Islet of Langerhans (tissue), 1 donor: ENCODE measurements at regions not wholly inside any gene's neighbourhood (a gene's known extent, or its start where the extent isn't known, plus 50 kb on each side); places are given as distances from the start of the nearest gene placed in this dataset.

ENCODE experiments used
- FAIRE-seq: peaks from one replicate; lab custom pipeline; 2011; peaks lifted over from hg19 to GRCh38; lab: Jason Lieb, UNC

GRCh38 chr6:145028144-145028818, 707.0 kb downstream of the EPM2A start:
- FAIRE-seq: peak; percentile 90

DNA sequence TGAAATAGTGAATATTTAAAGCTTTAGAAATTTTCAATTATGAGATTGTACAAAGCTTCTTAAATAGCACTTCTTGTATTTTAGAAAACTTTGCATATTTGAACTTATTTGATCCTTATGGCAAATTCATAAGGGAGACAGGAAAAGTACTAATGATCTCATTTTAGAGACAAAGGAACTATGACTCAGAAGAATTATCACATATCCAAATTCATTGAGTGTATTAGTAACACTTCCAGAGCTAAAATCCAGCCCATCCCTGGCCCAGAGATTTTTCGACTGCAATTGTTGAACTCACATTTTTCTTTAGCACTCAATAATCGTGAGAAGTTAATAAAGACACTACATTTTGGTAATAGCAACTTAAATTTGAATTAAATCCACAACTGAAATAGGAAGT, 704.3 kb downstream of the EPM2A start:
- no peak for FAIRE-seq

DNA sequence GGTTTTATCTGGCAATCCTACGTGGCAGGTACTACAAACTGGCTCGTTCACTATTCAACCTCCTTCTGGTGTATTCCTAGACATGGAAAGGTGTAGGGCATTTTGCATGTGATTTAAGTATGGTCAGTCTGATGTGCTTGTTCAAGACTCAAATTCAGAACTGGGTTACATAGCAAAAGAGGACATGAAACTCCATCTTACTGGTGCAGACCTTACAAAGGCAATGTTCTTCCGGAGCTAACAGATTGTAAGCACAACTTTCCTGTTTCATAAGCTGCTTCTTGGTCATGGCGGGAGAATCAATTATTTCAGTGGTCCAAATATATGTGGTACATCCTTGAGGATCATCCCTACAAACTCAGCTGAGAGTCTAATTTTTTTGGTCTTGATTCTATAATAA, 703.4 kb downstream of the EPM2A start:
- FAIRE-seq: no peak

GRCh38 chr6:145032562-145033145, 702.7 kb downstream of the EPM2A start:
- FAIRE-seq: no peak

GRCh38 chr6:145034664-145035063, 700.7 kb downstream of the EPM2A start:
- FAIRE-seq: no peak

- no peak for FAIRE-seq
Observed at GRCh38 chr6:145036236-145036635, 699.1 kb downstream of the EPM2A start.

DNA sequence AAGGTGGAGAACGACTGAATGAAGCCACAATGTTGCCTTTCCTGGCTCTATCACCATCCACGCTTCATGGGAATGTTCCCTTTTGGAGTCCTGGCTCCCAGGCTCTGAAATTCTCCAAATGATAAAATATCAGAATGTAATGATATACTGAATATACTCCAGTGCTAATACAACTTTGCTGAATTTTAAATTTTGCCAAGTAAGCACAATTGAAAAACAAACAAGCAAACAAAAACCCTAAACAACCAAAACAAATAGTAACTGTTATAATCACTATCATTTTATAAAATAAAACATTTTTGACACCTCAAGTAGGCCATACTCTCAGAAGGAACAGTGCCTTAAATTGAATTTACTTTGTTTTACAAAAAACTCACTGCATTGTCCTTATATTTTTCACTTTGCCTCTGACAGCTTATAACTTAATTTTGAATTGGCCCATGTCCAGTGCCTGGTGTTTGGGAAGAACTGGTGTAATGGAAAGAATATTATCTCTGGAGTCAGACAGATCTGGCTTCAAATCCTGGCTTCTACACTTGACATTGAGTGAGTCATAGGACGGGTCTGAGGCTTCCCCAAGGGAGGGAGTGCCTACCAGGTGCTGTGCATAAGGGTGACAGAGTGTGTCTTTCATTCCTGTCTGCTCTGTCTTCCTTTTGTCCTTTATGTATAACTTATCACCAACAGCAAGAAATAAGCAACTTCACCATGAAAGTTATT, 698.3 kb downstream of the EPM2A start:
- no peak for FAIRE-seq

- no peak for FAIRE-seq
Observed at GRCh38 chr6:145042559-145042958, 692.8 kb downstream of the EPM2A start.

DNA sequence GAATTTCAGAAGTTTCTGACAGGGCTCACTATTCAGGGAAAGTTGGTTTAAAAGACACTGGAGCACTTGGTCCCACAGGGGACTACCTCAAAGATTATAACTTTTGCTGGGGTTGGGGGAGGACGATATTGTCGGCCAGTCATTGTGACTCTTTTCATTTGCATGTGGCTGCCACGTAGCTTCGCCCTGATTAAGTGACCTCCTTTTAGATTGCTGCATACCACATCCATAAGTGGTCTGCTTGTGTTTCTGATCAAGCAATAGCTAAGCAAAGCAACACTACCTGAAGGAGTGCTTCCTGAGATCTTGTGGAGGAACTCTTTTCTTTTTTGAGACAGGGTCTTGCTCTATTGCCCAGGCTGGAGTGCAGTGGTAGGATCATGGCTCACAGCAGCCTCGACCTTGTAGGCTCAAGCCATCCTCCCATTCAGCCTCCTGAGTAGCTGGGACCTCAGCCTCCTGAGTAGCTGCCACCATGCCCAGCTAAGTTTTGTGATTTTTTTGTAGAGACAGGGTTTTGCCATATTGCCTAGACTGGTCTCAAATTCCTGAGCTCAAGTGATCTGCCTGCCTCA, 691.3 kb downstream of the EPM2A start:
- no peak for FAIRE-seq

DNA sequence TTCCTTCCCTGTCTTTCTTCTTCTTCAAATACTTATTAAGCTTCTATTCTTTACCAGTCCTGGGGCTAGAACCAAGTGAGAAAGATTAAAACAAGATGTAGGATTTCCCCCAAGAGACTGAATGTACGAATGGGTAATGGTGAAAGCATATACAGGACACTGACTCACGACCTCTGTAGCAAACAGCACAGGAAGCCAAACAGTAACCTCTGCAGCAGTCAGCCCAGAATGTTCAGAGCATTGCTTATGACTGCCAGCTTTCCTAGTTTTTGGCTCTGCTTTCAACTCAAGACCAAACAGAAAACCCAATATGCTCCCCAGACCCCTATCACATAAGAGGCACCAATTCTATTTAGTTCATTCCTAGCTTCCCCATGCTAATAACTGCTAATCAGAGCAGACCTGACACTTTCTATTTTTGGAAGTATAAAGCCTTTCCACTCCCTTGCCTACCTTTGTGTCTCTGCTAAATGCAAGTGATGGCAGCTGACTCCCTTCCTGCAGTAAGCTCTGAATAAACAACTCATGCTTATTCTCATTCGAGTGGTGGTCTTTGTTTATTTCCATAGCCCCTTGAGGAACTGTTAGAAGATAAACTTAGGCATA, 690.6 kb downstream of the EPM2A start:
- no peak for FAIRE-seq

DNA sequence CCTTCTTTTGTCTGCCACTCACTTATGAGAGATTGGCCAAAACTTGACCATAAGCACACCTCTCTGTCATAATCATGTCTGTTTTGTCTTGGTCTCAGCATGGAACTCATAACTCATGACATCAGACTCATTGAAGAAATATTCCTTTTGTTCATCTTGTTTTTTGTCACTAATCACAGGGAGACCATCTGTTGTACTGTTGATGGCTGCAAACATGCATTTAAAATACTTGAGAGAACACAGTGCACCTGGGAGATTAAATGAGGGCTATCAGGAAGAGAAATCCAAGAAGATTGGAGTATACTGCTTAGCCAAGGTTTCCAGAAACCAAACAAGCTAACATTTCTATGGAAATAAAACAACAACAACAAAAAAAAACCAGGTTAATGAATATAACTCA, 689.7 kb downstream of the EPM2A start:
- no peak for FAIRE-seq

- peak; percentile 47 for FAIRE-seq
Observed at GRCh38 chr6:145047891-145048290, 687.4 kb downstream of the EPM2A start.

DNA sequence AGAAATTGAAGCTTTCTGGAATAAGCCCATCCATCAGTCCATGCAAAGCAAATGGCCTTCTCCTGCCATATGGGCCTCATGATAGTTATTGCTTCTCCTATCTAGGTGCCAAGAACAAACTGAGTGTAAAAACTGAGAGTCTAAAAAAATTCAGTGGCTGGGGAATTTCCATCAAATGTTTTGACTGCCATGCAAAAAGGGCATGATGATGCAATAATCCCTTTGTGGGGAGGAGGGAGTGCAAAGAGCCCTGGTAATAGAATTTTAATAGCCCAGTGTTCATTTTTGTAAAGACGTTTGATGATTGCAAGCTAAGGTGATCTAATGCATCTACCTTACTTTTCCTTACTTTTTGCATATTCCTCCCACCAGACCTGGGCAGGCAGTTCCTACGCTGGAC, 683.7 kb downstream of the EPM2A start:
- FAIRE-seq: no peak

DNA sequence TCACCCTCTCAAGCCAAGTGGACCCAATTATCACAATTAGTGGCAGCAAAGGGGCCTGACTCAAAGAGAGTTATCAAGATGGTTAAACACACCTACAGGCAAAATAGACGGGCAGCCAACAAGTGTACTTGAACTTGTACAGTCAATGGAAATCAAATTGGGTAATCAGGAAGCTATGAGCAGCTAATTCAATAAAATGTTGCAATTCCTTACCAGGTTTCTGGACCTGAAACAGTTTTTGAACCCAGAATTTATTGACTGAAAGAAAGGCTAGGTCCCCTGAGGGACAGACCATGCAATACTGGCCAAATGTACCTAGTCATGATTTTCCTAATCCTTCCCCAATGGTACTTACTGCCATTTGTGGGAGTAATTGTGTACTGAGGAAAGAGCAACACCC, 679.8 kb downstream of the EPM2A start:
- no peak for FAIRE-seq

DNA sequence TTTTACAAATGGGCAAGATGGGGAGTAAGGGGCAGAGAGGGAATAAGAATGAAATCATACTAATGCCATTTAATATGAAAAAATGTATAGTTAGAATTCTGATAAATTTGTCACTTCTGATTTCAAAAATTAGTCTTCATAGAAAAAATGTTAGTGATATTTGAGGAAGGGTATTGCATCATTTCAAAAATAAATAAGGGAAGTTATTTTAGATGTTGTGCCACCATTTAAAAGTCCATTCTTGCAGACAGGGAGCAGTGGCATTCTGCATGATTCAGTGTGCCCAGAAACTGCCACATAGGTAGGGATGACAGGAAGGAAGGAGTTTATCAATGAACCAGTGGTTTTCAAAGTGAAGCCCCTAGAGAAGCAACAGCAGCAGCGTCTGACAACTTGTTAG, 674.6 kb downstream of the EPM2A start:
- no peak for FAIRE-seq

- peak; percentile 9 for FAIRE-seq
Observed at GRCh38 chr6:145063091-145063490, 672.2 kb downstream of the EPM2A start.

GRCh38 chr6:145067430-145067829, 667.9 kb downstream of the EPM2A start:
- FAIRE-seq: no peak

- no peak for FAIRE-seq
Observed at GRCh38 chr6:145068577-145068976, 666.7 kb downstream of the EPM2A start.

DNA sequence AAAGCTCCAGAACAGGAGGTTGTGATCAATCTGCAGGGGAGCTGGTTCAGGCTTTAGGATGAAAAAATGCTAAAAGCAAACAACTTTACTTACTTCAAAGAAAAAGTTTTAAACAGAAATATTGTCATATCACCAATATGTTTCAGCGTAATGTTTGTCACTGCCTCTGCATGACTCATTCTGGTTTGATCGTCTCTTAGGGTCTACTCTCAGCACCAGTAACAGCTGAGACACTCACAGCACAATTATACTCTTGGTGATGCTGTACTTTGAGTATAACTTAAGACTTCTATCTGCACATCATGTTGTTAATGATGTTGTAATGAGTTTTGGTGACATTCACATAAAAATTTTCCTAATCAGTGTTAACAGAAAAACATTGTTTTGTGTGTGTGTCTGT, 665.4 kb downstream of the EPM2A start:
- no peak for FAIRE-seq

- FAIRE-seq: no peak
Observed at GRCh38 chr6:145070791-145071190, 664.5 kb downstream of the EPM2A start.

- no peak for FAIRE-seq
Observed at GRCh38 chr6:145071836-145072235, 663.5 kb downstream of the EPM2A start.

- FAIRE-seq: no peak
Observed at GRCh38 chr6:145073811-145074210, 661.5 kb downstream of the EPM2A start.

DNA sequence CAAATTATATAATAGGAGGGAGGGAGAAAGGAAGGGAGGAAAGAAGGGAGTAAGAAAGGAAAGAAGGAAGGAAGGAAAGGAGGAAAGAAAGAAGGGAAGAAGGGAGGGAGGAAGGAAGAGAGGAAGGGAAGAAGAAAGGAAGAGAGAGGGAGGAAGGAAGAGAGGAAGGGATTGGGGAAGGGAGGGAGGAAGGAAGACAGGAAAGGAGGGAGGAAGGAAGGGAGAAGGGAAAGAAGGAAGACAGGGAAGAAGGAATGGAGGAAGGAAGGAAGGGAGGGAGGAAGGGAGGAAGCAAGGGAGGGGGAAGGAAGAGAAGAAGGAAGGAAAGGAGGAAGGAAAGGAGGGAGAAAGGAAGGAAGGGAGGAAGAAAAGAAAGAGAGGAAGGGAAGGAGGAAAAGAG, 660.5 kb downstream of the EPM2A start:
- no peak for FAIRE-seq
